ENCODE measurements at regions not wholly inside any gene's neighbourhood (a gene's known extent, or its start where the extent isn't known, plus 50 kb on each side); places are given as distances from the start of the nearest gene placed in this dataset.

GRCh38 chr4:180860089-180860720 lies 1383.0 kb upstream of the TENM3 start:
- DNase-seq (ENCODE audit: low read depth): no peak
- in situ Hi-C loops (cut with HindIII; ENCODE audit: low sequenced_read_pairs): no loop called here
- H3K4me3 ChIP-seq (ENCODE audit: low read depth, low read length): no peak overlapping the region
- TF ChIP-seq CTCF (IDR thresholded peaks at IDR 0.05; ENCODE audit: low read depth, low read length, missing control alignments): no peak

GRCh38 chr4:180861651-180862050 lies 1381.6 kb upstream of the TENM3 start:
- no peak for DNase-seq (ENCODE audit: low read depth)
- no peak for TF ChIP-seq CTCF (IDR thresholded peaks at IDR 0.05; ENCODE audit: low read depth, low read length, missing control alignments)
- in situ Hi-C loops (cut with HindIII; ENCODE audit: low sequenced_read_pairs): no loop called here
- H3K4me3 ChIP-seq (ENCODE audit: low read depth, low read length): no peak overlapping the region

GRCh38 chr4:180866933-180867643 lies 1376.1 kb upstream of the TENM3 start:
- H3K4me3 ChIP-seq (ENCODE audit: low read depth, low read length): no peak overlapping the region
- no peak for DNase-seq (ENCODE audit: low read depth)
- no peak for TF ChIP-seq CTCF (IDR thresholded peaks at IDR 0.05; ENCODE audit: low read depth, low read length, missing control alignments)
- in situ Hi-C loops (cut with HindIII; ENCODE audit: low sequenced_read_pairs): no loop called here

GRCh38 chr4:180870623-180871022 lies 1372.6 kb upstream of the TENM3 start:
- no peak for DNase-seq (ENCODE audit: low read depth)
- H3K4me3 ChIP-seq (ENCODE audit: low read depth, low read length): no peak overlapping the region
- in situ Hi-C loops (cut with HindIII; ENCODE audit: low sequenced_read_pairs): no loop called here
- no peak for TF ChIP-seq CTCF (IDR thresholded peaks at IDR 0.05; ENCODE audit: low read depth, low read length, missing control alignments)

- TF ChIP-seq CTCF (IDR thresholded peaks at IDR 0.05; ENCODE audit: low read depth, low read length, missing control alignments): no peak
- no peak overlapping the region for H3K4me3 ChIP-seq (ENCODE audit: low read depth, low read length)
- in situ Hi-C loops (cut with HindIII; ENCODE audit: low sequenced_read_pairs): loop anchor here (10.0 kb wide), 1 partner anchor 84 kb away; no protein-coding TSS in a partner anchor
- no peak for DNase-seq (ENCODE audit: low read depth)
These were observed 1344.9 kb upstream of the TENM3 start for GRCh38 chr4:180898305-180898704.

GRCh38 chr4:180900781-180901180 lies 1342.4 kb upstream of the TENM3 start:
- TF ChIP-seq CTCF (IDR thresholded peaks at IDR 0.05; ENCODE audit: low read depth, low read length, missing control alignments): no peak
- no peak for DNase-seq (ENCODE audit: low read depth)
- in situ Hi-C loops (cut with HindIII; ENCODE audit: low sequenced_read_pairs): no loop called here
- no peak overlapping the region for H3K4me3 ChIP-seq (ENCODE audit: low read depth, low read length)

Data from astrocyte of the cerebellum (primary cell).